ENCODE measurements at regions not wholly inside any gene's neighbourhood (a gene's known extent, or its start where the extent isn't known, plus 50 kb on each side); places are given as distances from the start of the nearest gene placed in this dataset.
"Not testable (repeated sequence)": the region's sequence is repeated elsewhere in the genome, so short reads cannot be mapped to it uniquely, and the experiment has no call there.

DNA sequence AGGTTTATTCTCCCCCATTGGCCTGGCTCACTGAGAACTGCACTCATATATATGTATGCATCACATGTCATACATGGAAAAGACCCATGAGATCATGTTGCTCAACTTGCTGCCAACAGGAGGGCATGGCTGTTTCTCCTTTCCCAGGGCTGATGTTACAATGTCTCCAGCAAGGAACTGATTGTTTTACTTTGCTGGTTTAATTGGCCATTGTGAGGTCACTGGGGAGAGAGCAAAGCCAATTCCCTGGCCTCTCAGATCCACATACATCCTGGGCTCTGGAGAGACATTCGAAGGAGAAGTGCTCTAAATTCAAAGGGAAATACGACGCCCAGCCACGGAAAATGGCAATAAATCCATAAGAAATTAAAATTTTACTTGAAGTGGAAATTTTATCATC, 287.8 kb downstream of the WDR11 start:
- no peak for DNase-seq

DNA sequence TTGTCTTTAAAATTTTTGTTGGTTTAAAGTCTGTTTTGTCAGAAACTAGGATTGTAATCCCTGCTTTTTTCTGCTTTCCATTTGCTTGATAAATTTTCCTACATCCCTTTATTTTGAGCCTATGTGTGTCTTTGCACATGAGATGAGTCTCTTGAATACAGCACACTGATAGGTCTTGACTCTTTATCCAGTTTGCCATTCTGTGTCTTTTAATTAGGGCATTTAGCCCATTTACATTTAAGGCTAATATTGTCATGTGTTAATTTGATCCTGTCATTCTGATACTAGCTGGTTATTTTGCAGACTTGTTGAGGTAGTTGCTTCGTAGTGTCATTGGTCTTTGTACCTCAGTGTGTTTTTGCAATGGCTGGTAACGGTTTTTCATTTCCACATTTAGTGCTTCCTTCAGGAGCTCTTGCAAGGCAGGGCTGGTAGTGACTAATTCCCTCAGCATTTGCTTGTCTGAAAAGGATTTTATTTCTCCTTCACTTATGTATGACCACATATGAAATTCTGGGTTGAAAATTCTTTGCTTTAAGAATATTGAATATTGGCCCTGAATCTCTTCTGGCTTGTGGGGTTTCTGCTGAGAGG, 294.7 kb downstream of the WDR11 start:
- DNase-seq: not testable (repeated sequence)

DNA sequence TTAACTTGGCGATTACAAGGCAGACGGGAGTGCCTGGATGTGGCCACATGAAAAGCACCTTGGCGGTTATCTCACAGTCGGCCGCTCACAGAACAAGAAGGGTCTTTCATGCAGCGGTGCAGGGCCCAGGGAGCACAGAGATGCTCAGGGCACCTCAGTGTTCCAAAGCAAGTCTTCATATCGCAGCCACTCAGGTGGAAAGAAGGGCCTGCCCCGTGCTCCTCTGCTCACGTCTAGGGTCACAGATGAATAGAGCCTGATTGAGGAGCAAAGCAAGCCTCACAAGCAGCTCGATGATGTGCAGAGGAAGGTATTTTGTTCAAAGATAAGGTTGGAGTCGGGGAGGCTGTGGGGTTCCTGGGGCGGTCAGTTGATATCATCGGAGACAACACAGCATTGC, 297.8 kb downstream of the WDR11 start:
- no peak for DNase-seq

DNA sequence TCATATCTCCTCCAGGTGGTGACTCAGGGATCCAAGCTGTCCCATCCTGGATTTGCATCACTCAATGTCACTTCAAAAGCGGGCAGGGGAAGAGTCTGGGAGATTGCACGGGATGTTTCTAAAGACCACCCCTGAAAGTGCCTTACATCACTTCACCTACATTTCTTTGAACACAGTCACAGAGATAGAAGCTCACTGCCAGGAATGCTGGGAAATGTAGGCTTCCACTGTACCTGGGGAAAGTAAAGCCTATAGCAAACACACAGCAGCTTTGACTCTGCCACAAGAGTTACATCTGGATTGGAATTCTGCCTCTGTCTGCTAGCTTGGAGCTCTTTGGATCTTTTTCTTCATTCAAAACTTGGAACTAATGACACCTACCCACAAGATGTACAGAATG, 300.9 kb downstream of the WDR11 start:
- no peak for DNase-seq

DNA sequence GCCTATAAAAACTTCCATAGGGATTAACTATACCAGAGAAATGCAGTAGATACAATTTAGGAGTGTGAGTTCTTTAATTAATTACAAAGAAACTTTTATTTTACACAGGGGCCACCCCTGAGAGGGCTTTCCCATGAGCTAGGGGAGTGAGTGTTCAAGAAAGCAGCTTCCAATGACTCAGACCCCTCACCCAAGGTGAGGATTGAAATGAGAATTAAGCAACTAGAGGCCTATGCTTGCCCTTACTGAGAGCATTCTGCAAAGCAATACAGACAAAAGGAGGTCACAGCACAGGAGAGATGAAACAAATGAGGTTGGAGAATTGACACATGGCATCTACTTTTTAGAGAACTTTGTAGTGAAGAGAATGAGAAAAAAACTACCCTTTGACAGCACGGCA, 301.8 kb downstream of the WDR11 start:
- DNase-seq: no peak

DNA sequence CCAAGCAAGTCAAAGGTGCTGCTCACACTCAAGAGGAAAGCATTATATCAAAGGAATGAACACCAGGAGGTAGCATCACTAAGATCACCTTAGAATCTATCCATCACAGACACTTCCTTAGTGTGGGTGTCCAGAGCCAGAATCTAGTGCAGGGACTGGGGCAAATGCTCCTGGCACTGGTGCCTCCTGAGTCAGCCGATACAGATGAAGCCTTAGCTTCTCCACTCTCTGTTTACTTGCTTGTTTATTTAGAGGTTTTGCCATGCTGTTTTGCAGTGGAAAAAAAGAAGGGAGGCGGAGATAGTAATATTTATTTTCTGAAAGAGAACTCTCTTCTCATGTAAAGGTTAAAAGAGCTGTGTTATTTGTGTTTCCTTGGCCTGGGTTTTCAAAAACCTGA, 303.1 kb downstream of the WDR11 start:
- no peak for DNase-seq

DNA sequence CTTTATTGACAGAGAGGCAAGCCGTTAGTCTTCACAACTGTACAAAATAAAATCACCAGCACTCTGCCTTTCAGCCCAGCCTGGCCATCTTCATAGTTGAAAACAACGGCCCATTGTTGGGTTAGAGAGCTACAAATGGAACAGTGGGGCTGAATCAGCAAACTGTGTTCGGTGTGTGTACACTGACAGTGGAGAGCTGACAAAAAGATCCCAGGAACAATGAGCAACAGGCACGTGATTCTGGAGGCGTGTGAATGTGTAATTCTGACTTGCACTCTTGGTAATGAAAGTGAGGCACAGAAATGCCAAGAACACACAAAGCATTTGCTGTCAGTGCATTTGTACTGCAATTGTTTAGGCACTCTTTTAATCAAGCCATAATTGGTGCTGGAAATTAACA, 303.7 kb downstream of the WDR11 start:
- no peak for DNase-seq

DNA sequence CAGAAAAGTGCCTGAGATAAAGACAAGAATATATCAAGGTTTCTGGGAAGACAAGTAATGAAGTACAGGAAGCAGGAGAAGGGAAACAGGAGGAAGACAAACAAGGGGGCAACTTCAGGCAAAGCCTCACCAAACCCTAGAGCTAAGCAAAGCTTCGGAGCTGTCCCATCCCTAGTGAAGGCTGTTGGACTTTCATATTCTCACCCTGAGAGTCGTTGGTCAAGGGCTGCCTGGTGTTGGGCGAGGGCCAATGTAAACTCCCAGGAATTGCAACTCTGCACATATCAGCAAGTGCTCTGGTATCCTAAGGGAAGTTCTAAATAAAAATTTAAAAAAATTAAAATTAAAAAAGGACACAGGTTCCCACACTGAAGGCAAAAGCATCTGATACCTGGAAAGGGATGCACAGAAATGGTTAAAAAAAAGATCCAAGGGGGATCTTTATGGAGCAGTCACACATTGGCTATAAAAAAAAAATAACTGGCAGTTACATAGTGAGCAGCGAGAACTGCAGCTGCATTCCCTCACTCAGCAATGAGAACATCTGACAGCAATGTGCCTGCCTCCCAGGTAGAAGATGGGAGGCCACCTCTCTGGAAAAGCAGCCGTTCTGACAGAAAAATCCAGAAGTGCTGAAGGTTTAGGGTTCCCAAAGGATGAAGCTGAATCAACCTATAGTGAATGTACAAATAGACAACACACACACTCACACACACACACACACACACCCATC, 304.7 kb downstream of the WDR11 start:
- no peak for DNase-seq

DNA sequence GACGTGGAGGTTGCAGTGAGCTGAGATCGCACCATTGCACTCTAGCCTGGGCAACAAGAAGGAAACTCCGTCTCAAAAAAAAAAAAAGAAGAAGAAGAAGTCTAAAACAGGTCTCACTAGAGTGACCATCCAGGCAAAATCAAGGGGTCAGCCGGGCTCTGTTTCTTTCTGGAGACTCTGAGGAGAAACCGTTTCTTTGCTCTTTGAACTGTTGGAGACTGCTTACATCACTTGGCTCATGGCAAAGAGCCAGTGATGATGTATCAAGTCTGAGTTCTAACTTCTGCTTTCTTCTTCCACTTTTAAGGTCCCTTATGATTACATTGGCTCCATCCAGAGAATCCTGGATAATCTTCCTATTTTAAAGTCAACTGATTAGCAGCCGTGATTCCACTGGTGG, 306.8 kb downstream of the WDR11 start:
- no peak for DNase-seq

DNA sequence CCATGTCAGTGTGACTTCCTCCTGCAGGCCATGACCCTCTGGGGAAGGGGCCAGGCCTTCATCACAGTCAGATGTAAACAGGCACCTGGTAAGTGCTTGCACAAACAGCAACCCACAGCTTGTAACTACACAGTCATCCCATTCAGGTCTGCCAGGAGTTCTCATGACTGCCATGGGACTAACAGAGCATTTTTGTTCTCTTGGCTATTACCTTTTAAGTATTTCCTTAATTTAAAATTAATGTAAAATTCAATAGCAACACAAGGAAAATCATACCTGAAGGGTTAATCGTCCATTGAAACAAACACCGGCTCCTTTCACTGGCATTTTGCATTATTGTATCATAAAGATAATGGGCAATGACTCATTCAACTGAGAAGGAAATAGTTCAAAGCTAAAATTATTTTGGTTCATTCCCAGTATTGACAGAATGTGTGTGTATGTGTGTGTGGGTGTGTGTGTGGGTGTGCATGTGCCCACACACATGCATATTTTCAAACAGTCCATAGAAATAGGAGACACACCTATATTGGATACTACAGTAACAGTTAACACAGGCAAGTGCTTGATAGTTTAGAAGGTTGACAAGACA, 307.9 kb downstream of the WDR11 start:
- no peak for DNase-seq

DNA sequence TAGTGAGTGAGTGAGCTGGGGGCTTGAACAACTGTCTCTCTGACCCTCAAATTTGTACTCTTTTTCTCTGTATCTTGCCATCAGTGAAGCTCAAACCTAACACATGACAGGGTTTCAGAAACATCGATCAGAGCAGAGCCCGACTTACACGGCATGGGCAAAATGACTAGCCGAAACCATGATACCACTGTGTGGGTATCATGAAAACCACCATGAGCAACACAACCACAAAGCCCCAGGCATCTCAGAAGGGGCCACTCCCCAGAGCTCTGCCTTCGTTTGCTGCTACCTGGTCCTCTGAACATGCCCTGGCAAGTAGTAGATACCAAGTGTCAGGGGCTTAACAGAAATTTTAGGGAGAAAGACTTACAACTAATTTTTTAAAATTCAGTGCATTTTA, 308.5 kb downstream of the WDR11 start:
- DNase-seq: no peak

DNA sequence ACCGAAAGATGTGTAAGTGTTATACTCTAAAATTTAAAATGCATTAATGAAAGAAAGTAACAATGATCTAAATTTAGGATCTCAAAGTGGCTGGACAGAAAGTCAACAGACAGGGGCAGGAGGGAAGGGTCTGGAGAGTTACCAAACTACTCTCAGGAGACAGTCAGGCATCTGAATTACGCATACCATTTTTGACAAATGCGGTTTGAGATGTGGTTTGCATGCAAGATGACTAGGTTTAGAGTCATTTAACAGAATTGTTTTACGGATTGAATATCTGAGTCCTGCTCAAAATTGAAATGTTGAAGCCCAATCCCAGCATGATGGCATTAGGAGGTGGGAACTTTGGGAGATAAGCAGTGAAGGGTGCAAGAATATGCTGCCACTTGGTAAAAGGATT, 314.1 kb downstream of the WDR11 start:
- DNase-seq: no peak

DNA sequence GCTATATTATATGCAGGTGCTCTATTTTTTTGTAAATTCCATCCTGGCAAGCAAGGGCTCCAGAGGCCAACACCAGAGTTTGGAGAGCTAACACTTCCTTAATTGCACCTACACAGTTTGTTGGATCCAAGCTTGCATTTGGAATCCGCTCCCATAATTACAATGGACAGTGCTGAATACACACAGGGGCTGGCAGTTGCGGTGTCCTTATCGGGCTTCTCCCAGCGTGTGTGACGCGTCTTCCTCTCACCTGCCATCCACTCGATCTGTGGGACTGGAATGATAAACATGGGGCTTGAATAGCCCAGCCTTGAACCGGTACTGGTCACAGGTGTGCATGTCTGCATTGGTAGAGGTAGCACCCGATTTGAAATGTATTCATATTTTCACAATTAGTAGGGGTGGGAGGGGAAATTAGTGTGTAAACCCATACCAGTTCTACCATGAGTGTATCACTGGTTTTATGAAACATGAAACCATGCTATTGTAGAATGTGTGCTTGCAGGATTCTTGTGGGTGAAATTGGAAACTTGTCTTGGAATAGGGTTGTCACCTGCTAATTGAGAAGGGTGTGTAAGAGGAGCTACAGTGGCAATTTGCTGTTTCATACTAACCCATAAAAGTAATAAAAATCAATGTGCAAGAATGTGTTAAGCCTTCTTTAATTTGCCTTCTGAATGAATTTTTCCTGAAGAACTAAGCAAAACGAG, 316.5 kb downstream of the WDR11 start:
- DNase-seq: no peak

DNA sequence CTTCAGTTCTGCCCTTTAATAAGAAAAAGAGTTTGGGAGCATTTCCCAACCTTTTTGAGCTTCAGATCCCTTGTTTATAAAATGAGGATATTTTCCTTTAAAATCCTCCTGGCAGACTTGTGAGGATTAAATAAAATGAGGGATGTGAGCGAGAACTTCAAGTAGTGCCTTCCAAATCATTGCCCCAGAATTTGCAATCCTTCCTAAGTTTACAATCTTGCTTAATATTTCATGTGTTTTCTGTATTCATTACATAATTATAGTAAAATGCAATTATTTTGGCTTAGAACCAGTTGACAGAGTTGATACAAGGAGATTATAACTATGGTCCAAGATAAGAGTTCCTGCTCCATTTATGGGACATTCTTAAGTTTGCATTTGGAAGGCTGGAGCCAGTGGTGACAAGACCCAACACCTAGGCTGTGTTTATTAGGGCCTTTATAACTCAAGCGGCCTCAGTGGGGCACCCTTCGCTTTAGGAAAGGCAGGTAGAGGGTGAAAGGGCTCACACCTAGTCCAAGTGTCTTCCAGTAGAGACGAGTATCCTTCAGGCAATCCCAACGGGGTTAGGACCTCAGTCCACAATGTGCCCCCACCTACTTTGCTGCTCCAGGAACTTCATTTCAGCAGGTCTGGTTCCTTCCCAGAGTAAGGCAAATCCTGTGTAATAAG, 317.5 kb downstream of the WDR11 start:
- no peak for DNase-seq

DNA sequence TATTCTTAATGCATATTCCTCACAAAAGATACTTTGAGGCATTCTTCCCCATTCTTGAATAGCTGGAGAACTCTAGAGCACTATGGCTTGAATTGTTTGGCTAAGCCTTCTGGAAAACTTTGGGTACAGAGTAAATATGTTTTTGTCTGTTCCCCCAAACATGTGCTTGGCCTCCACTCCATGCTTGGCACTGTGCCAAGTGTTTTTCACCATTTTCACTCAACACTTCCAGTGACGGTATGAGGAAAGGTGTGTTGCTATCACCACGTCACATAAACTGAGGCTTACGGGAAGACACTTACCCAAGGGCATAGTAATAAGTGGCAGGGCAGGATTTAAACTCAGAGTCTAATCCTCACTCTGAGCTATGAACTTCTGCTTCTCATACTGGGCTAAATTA, 318.2 kb downstream of the WDR11 start:
- DNase-seq: no peak

DNA sequence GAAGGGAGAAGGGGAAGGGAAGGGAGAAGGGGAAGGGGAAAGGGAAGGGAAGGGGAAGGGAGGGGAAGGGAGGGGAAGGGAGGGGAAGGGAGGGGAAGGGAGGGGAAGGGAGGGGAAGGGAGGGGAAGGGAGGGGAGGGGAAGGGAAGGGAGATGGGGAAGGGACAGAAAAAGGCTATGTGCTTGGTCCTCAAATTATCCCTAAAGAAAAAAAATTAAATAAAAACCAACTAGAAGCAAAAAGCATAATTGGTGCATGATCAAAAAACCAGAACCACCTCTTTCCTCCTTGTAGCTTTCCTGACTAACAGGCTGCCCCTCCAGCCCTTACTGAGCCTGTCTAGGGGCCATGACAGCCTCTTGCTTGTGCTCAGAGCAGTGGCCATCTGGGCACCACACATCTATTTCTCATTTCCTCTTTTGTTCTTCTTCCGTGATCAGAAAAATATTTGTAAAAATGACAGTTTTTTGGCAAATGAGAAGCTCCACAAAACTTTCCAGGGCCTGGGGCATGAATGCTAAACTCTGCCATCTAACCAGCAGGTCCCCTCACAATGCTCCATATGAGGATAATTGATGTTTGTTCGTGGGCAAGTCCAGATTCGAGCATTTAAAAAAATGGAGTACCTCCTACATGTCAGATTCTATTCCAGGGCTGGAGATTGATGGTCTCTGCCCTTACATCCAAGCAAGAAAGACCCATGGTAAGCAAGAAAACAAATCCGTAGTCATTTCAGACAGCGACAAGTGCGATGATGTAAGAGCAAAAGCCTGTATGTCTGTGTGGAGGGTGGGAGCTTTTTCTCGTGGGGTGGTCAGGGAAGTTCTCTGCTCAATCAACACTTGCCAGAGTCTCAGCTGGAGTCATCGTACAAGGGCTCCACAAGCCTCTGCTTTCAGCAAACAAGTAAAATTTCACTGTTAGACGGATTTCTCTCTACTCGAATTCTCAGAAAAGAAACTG, 320.9 kb downstream of the WDR11 start:
- no peak for DNase-seq

DNA sequence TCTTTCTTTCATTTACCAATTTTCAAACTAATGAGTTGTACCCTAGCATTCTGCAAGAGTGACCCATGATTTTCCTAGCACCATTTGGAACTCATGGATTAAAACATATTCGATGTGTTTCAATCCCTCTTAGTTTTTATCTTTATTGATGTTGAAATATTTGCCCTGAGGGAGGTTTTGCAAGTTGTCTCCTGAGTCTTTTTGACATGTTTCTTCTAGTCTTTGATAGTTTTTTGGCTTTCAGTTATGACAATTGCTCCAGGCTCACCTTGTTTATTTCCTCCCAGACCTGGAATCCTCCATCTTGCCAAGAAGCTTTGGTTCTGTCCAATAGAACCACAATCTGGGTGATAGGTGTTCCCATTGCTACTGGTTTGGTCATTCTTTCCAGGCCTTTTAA, 327.8 kb downstream of the WDR11 start:
- DNase-seq: no peak

DNA sequence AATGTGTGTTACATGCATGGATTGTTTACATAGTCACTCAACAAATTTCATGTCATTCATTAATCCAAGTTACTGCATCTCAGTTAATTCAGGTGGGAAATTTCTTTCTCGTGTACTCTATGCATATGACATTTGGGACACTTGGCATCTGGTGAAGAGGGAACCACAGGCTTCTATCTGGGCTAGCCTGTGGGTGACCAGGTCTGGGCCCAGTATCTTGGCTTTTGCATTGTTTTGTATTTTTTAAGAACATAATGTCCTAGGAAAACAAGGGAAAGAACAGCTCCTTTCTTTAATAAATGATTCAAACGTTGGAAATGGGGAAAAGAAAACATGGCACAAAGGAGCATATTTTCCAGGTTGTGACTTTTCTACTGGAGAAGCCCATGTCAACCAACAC, 331.1 kb downstream of the WDR11 start:
- DNase-seq: no peak

DNA sequence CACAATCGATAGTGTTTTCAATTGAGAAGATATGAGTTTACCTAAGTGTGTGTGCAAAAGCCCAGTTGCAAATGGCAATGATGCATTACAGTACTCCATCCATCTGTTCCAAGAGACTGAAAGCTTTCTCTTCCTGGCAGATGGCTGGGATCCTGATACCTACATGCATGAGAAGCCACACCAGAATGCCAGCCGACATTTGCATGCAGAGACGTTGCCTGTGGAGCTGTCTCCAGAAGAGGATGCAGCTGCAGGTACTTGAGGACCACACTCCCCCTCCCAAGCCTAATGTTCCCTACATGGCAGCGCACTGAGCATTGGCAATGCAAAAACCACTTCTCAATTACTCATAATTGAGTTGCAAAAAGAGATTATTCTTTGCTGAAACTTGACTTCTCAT, 332.1 kb downstream of the WDR11 start:
- no peak for DNase-seq

DNA sequence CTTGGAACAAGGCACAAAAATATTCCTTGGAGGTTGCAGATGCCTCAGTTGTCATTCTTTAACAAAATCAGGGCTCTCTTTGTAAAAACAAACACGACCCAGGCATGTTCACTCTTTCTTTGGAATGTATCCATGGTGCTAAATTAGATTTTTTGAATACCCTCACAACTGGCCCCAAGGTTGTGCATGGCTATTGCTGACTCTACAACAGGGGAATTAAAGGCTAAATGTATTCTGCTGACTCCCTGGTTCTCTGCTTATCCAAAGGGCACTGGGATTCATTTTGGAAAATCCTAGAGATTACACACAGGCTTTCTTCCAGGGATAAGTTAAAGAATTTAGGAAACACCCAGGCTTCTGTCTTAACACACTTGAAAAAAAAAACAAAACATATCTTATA, 332.5 kb downstream of the WDR11 start:
- no peak for DNase-seq

DNA sequence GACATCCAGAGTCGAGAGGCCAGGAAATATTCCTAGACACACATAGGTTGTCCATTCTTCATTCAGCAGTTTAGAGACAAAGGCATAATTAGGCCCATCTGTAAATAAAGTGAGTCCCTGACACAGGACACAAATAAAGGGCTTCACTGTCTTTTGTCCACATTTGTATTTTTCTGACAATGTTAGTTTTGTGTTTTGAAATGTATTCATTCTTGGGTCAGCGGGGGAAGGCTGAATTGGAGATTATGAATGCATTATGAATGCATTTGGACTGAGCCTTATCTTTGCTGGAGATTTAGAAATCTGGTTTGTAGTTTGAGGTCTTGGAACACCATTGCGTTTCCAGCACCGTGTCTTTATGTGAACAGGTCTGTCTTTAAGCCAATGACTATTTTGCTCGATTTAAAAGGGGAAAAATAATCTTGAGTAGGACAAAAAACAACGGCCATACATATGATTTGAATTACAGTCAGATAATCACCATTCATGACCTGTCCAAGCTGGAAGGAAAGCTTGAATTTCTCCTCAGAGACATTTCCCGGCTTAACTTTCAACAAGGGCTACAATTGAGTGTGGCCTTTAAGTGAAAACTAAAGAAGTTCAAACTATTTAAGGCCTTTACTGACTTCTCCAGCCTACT, 334.8 kb downstream of the WDR11 start:
- DNase-seq: no peak

DNA sequence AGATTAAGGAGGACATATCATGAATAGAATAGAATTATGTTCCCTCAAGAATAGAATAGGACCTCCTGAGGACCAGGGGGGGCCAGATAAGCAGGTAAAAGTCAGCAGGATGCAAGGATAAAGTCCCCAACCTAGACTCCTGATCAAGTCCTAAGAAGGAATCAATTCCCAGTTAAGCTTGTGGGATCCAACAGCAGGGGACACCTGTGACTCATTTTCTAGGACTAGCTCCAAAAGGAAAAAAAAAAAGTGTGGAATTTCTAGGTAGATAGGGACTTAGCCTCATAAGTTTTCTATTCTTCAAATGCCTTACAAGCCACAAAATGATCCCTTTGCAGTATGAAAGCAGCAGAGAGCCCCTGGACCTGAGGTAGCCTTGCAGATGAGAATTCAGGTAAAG, 336.2 kb downstream of the WDR11 start:
- no peak for DNase-seq
